ENCODE measurements at regions not wholly inside any gene's neighbourhood (a gene's known extent, or its start where the extent isn't known, plus 50 kb on each side); places are given as distances from the start of the nearest gene placed in this dataset.
"Not testable (repeated sequence)": the region's sequence is repeated elsewhere in the genome, so short reads cannot be mapped to it uniquely, and the experiment has no call there.

DNA sequence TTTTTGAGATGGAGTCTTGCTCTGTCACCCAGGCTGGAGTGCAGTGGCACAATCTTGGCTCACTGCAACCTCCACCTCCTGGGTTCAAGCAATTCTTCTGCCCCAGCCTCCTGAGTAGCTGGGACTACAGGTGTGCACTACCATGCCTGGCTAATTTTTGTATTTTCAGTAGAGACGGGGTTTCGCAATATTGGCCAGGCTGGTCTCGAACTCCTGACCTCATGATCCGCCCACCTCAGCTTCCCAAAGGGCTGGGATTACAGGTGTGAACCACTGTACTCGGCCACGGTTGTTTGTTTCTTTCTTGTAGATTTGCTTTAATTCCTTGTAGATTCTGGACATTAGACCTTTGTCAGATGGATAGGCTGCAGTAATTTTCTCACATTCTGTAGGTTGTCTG lies 278.5 kb upstream of the FAT1 start:
- TF ChIP-seq POLR2AphosphoS5 (IDR thresholded peaks at IDR 0.05); EP300 (IDR thresholded peaks at IDR 0.05; ENCODE audit: low read depth); POLR2A (IDR thresholded peaks at IDR 0.05): not testable (repeated sequence)
- TF ChIP-seq, protein P1, sequence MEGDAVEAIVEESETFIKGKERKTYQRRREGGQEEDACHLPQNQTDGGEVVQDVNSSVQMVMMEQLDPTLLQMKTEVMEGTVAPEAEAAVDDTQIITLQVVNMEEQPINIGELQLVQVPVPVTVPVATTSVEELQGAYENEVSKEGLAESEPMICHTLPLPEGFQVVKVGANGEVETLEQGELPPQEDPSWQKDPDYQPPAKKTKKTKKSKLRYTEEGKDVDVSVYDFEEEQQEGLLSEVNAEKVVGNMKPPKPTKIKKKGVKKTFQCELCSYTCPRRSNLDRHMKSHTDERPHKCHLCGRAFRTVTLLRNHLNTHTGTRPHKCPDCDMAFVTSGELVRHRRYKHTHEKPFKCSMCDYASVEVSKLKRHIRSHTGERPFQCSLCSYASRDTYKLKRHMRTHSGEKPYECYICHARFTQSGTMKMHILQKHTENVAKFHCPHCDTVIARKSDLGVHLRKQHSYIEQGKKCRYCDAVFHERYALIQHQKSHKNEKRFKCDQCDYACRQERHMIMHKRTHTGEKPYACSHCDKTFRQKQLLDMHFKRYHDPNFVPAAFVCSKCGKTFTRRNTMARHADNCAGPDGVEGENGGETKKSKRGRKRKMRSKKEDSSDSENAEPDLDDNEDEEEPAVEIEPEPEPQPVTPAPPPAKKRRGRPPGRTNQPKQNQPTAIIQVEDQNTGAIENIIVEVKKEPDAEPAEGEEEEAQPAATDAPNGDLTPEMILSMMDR (IDR thresholded peaks at IDR 0.05): not testable (repeated sequence)

All from transverse colon (tissue), 4 donors.